Common myeloid progenitor, CD34-positive (primary cell): ENCODE measurements at regions not wholly inside any gene's neighbourhood (a gene's known extent, or its start where the extent isn't known, plus 50 kb on each side); places are given as distances from the start of the nearest gene placed in this dataset.

Experiments
- CTCF ChIA-PET: fragments of 350-600 bp; sonication (Branson Sonifier 250); formaldehyde crosslinking; loops from one replicate; lab custom pipeline; 2021; ENCODE audit warnings: antibody characterized with exemption; lab: Charles Lee
- POLR2A ChIA-PET: fragments of 350-600 bp; sonication (Branson Sonifier 250); formaldehyde crosslinking; loops from one replicate; lab custom pipeline; 2021; ENCODE audit warnings: antibody characterized with exemption; lab: Charles Lee
- DNase-seq, 3 donors: peaks; one replicate each; pipeline versions ENCODE4 v3.0.0 to v3.0.0-alpha.2; 2013
- H3K27ac ChIP-seq, 2 experiments: 1 replicate in 1 of 2; 2 replicates in 1 of 2; pipeline ENCODE4 v1.7.0; 2013; ENCODE audit warnings: inconsistent platforms in 2 of 2, low read length in 2 of 2, mild to moderate bottlenecking in 2 of 2, low read depth in 1 of 2, moderate library complexity in 1 of 2; ENCODE audit not compliant: severe bottlenecking in 2 of 2, insufficient read depth in 1 of 2, poor library complexity in 1 of 2
- H3K27me3 ChIP-seq, 5 experiments: replicated peaks in 2 of 5; 1 replicate in 3 of 5; 2 replicates in 2 of 5; pipeline versions ENCODE4 v1.6.1 to v1.7.0; 2013; ENCODE audit warnings: low read length in 4 of 5, mild to moderate bottlenecking in 2 of 5, moderate library complexity in 2 of 5, inconsistent platforms in 1 of 5; ENCODE audit not compliant: insufficient read depth in 5 of 5, control insufficient read depth in 4 of 5
- H3K36me3 ChIP-seq, 4 experiments: 1 replicate in 2 of 4; 2 replicates in 2 of 4; pipeline versions ENCODE4 v1.6.1 to v1.7.0; 2013; ENCODE audit warnings: low read length in 3 of 4, control low read depth in 1 of 4, mild to moderate bottlenecking in 1 of 4; ENCODE audit not compliant: control insufficient read depth in 4 of 4, insufficient read depth in 4 of 4
- H3K4me1 ChIP-seq, 4 experiments: 1 replicate in 3 of 4; 2 replicates in 1 of 4; pipeline versions ENCODE4 v1.6.1 to v1.7.1; 2013; ENCODE audit warnings: low read length in 3 of 4, mild to moderate bottlenecking in 3 of 4, control low read depth in 1 of 4, inconsistent platforms in 1 of 4, moderate library complexity in 1 of 4; ENCODE audit not compliant: control insufficient read depth in 4 of 4, insufficient read depth in 4 of 4; ENCODE audit errors: control extremely low read depth in 1 of 4
- H3K4me3 ChIP-seq, 7 experiments: 1 replicate in 4 of 7; 2 replicates in 3 of 7; pipeline versions ENCODE4 v1.5.1 to v1.7.0; 2013; ENCODE audit warnings: mild to moderate bottlenecking in 7 of 7, low read length in 6 of 7, moderate library complexity in 6 of 7, inconsistent platforms in 2 of 7, low read depth in 2 of 7, control low read depth in 1 of 7; ENCODE audit not compliant: insufficient read depth in 4 of 7, control insufficient read depth in 1 of 7; ENCODE audit errors: extremely low read depth in 1 of 7
- H3K9me3 ChIP-seq, 5 experiments: 1 replicate in 4 of 5; 2 replicates in 1 of 5; pipeline versions ENCODE4 v1.6.1 to v1.7.1; 2013; ENCODE audit warnings: low read length in 4 of 5, mild to moderate bottlenecking in 2 of 5, inconsistent platforms in 1 of 5, low read depth in 1 of 5, moderate library complexity in 1 of 5; ENCODE audit not compliant: control insufficient read depth in 4 of 5, insufficient read depth in 2 of 5; ENCODE audit errors: control extremely low read depth in 1 of 5
- WGBS: methylation state at CpG from one replicate; pipeline ENCODE4 v1.1.5; 2013; ENCODE audit not compliant: insufficient coverage; 5-methylcytosine and 5-hydroxymethylcytosine counted together

DNA sequence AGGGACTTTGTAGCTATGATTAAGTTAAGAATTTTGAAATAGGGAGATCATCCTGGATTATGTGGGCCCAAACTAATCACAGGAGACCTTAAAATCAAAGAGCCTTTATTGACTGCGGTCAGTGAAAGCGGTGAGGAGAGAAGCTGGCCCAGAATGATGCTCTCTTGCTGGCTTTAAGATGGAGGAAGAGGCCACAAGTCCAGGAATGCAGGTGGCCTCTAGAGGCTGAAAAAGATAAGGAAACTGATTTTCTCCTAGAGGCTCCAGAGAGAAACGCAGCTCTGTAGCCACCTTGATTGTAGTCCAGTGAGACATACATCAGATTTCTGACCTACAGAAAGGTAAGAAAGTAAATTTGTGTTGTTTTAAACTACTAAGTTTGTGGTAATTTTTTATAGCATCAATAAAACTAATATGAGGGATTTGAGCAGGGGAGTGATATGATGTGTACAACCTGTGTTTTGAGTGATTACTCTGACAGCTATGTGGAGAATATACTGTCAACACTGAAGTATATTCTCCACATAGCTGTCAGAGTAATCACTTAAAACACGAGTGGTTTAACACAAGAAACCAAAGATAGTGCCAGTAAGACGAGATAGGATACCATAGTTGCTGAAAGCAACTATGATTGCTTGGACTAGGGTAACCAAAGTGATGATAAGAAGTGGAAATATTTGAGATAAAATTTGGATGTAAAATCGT is 364.4 kb upstream of the CHST9 start:
- DNase-seq: no peak
- Histone ChIP-seq H3K27ac (no peak overlapping the region), H3K4me3 (no peak overlapping the region), H3K27me3 (no peaks in the 10 kb centered on the region), H3K9me3 (no peaks in the 10 kb centered on the region), H3K36me3 (no peaks in the 10 kb centered on the region), H3K4me1 (no peaks in the 10 kb centered on the region)
- 94% methylated on average over 5 of the region's 6 CpGs for WGBS
- ChIA-PET POLR2A (no interaction called here), CTCF (no interaction called here)

DNA sequence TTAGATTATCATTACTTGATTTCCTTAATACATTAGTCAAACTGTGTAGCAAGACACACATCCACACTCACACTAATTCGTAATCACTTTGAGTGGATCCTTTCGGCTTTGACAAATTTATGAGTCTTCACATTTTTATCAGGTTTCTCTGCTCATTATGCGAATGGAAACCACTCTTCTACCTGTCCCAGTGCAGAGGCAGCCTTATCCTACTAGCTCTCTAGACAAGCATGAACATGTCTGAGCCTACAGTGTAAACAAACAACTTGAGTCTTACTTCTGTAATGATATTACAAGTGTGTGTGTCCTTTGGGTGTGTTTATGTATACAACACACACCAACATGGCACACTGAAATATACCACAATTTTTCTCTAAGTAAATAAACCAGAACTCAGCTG is 361.9 kb upstream of the CHST9 start:
- ChIA-PET POLR2A (no interaction called here), CTCF (no interaction called here)
- Histone ChIP-seq H3K4me3 (no peak overlapping the region), H3K4me1 (no peaks in the 10 kb centered on the region), H3K36me3 (no peaks in the 10 kb centered on the region), H3K9me3 (no peaks in the 10 kb centered on the region), H3K27ac (no peak overlapping the region), H3K27me3 (no peaks in the 10 kb centered on the region)
- DNase-seq: no peak
- 100% methylated on average over 2 of the region's 3 CpGs for WGBS

DNA sequence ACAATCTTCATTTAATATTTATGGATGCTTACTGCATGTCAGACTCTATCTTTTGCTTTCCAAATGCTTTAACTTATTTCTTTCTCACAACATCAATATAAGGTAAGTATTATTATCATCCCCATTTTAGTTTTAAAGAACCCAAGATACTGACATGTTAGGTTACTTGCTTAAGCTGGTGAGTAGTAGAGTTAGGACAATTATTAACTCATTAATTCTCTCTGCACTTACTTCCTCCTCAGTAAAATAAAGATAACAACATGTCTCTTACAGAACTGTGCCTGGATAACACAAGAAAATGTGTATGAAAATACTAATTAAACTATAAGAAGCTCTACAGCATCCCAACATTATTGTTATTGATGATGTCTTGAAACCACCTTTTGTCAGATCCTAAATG is 359.1 kb upstream of the CHST9 start:
- DNase-seq: no peak
- no peaks in the 10 kb centered on the region for H3K36me3 ChIP-seq
- H3K4me1 ChIP-seq: no peaks in the 10 kb centered on the region
- no peak overlapping the region for H3K27ac ChIP-seq
- CTCF ChIA-PET: interaction anchor here (1.9 kb wide), 1 partner anchor 15 kb away, joined by 4 read pairs; no protein-coding TSS in a partner anchor
- no peaks in the 10 kb centered on the region for H3K9me3 ChIP-seq
- POLR2A ChIA-PET: no interaction called here
- H3K4me3 ChIP-seq: no peak overlapping the region
- H3K27me3 ChIP-seq: no peaks in the 10 kb centered on the region

DNA sequence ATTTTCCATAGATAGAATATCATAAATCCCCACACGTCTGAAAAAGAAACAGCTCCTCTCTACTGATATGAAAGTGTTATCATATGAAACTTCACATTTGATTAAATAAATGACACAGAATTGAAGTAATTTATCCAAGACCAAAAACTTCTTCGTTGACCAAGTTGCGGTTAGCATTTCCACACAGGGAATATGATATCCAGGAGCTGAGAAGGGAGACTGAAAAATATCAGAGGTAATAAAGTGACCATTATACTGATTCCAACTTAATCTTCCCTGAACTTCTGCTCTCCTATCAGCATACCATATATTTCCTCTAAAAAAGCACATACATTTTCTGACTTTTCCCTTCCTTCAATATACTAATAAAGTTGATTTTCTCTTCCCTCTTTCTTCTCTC is 356.2 kb upstream of the CHST9 start:
- Histone ChIP-seq H3K36me3 (no peaks in the 10 kb centered on the region), H3K9me3 (no peaks in the 10 kb centered on the region), H3K27me3 (no peaks in the 10 kb centered on the region), H3K27ac (no peak overlapping the region), H3K4me1 (no peaks in the 10 kb centered on the region), H3K4me3 (no peak overlapping the region)
- no peak for DNase-seq
- ChIA-PET CTCF (interaction anchor here (1.4 kb wide), 1 partner anchor 17 kb away, joined by 3 read pairs; no protein-coding TSS in a partner anchor), POLR2A (no interaction called here)
- WGBS: 100% methylated on average over 2 of the region's 3 CpGs

DNA sequence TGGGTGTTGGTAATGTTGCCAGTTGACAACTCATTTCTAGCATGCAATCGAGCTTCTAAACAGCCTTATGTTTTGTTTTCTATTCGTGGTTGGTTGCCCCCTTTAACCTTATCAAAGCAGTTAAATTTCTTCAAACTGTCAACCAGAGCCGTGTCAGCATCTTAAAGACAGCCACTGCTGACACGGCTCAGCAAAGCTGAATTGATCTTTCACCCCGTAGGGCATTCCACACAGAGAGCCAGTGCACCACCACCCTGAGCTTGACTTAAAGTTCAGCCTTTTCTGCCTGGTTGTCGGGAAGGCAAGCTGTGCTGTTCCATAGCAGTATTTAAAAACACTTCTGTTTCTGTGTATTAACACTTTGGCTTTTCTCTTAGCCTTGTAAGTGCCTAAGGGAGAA is 355.0 kb upstream of the CHST9 start:
- no peaks in the 10 kb centered on the region for H3K9me3 ChIP-seq
- H3K27me3 ChIP-seq: no peaks in the 10 kb centered on the region
- no peaks in the 10 kb centered on the region for H3K4me1 ChIP-seq
- WGBS: 27% methylated on average over 5 of the region's 6 CpGs
- no peaks in the 10 kb centered on the region for H3K36me3 ChIP-seq
- H3K27ac ChIP-seq: no peak overlapping the region
- H3K4me3 ChIP-seq: no peak overlapping the region
- POLR2A ChIA-PET: no interaction called here
- CTCF ChIA-PET: no interaction called here
- DNase-seq: no peak

DNA sequence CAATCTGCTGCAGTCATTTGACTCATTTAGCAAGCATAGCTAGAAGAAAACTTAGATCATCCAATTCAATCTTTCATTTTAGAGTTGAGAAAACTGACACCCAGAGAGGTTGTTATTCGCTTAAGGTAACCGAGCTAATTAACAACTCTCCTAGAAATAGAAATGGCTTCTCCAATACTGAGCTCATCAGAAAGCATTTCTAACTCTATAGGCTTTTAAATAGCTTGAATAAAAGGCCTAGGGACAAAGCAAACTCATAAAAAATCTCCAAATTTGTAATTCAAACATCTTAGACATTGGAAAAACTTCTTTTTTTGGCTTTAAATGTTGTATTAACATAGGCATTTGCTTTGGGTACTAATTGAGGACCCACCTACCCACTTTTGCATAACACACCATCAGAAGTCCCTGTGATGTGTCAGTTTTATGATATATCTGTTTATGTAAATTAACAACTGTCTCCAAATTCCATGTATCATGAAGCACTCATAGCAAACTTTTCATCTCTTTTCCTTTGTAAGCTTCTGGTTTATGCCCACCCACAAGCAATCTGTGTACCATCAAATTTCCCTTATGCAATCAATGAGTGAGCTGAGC is 343.9 kb upstream of the CHST9 start:
- ChIA-PET CTCF (no interaction called here), POLR2A (no interaction called here)
- 100% methylated on average over 2 of the region's 2 CpGs for WGBS
- Histone ChIP-seq H3K4me1 (no peaks in the 10 kb centered on the region), H3K9me3 (peaks cover 0 to 3% (median 0%) of the 10 kb centered on the region in 5 experiments), H3K27ac (no peak overlapping the region), H3K27me3 (no peaks in the 10 kb centered on the region), H3K4me3 (no peak overlapping the region), H3K36me3 (no peaks in the 10 kb centered on the region)
- no peak for DNase-seq

DNA sequence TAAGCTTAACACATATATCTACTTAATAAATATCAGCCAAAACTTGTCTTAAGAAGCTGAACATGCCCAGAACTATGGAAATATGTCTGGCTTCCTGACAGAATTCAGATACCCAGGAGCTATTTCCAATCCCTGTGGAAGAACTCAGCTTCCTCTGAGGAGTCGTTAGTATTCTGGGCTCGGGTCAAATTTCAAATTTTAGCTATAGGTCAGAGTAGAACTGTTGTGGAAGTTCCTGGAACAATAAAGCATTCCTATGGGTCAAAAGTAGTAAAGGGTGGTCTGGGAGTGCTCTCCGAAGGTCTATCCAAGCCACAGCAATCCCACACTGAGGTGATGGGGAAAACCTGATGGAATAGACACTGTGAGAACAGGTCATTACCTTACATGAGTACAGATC is 342.7 kb upstream of the CHST9 start:
- H3K9me3 ChIP-seq: peaks cover 0 to 3% (median 0%) of the 10 kb centered on the region in 5 experiments
- CTCF ChIA-PET: no interaction called here
- H3K27me3 ChIP-seq: no peaks in the 10 kb centered on the region
- H3K4me1 ChIP-seq: no peaks in the 10 kb centered on the region
- POLR2A ChIA-PET: no interaction called here
- no peak overlapping the region for H3K27ac ChIP-seq
- no peak for DNase-seq
- 66% methylated on average over 2 of the region's 3 CpGs for WGBS
- no peak overlapping the region for H3K4me3 ChIP-seq
- no peaks in the 10 kb centered on the region for H3K36me3 ChIP-seq
